HUES64 (cell line): ENCODE measurements at regions not wholly inside any gene's neighbourhood (a gene's known extent, or its start where the extent isn't known, plus 50 kb on each side); places are given as distances from the start of the nearest gene placed in this dataset.

Experiments used
- H3K27ac ChIP-seq: 2 replicates; pipeline ENCODE4 v1.7.0; 2013; ENCODE audit warnings: low read depth, low read length, inconsistent platforms
- H3K27me3 ChIP-seq: 2 replicates; pipeline ENCODE4 v1.6.1; 2013; ENCODE audit warnings: mild to moderate bottlenecking, low read length; ENCODE audit not compliant: insufficient read depth
- H3K36me3 ChIP-seq: 2 replicates; pipeline ENCODE4 v1.6.1; 2013; ENCODE audit warnings: mild to moderate bottlenecking, low read length; ENCODE audit not compliant: insufficient read depth
- H3K4me1 ChIP-seq: 2 replicates; pipeline ENCODE4 v1.6.1; 2013; ENCODE audit warnings: mild to moderate bottlenecking, low read length, moderate library complexity; ENCODE audit not compliant: insufficient read depth
- H3K4me3 ChIP-seq: 2 replicates; pipeline ENCODE4 v1.5.1; 2013; ENCODE audit warnings: mild to moderate bottlenecking, low read length, moderate library complexity
- H3K9ac ChIP-seq: 2 replicates; pipeline ENCODE4 v1.6.1; 2013; ENCODE audit warnings: mild to moderate bottlenecking, low read depth, low read length
- H3K9me3 ChIP-seq: 2 replicates; pipeline ENCODE4 v1.6.1; 2013; ENCODE audit warnings: low read depth, low read length; ENCODE audit not compliant: insufficient read depth
- WGBS: fragments of 150-250, 120-280 bp; methylation state at CpG from one replicate; pipeline ENCODE4 v1.1.7; 2013; ENCODE audit warnings: missing lambda C conversion rate; 5-methylcytosine and 5-hydroxymethylcytosine counted together

DNA sequence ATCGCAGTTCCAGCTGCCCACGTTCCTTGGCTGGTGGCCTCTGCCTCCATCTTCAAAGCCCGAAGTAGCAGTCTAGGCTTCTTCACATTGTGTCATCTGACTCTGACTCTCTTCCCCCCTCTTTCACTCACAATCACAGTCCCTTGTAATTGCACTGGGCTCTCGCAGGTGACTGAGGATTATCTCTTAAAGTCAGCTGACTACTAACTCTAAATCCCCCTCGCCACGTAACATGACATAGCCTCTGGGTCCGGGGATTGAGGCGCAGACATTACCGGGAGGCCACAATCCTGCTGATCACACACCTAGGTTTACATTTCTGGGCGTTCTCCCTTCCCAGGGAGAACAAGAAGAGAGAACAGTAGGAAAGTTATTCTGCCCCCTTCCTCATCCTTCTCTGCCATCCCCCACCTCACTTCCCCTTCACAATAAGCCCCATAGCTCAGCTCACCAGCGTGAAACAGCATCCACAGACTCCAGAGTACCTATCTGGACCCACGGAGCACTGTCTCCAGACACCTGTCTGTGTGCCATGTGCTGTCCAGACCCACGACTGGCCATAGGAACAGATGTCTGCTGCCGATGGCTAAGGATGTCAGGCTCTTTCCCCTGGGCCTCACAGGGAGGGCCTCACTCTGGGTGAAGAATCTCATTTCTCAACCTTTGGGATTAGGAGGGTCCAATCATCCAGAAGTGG is 64.3 kb upstream of the FZD7 start:
- H3K36me3 ChIP-seq: no peaks in the 10 kb centered on the region
- H3K27ac ChIP-seq: no peak overlapping the region
- no peak overlapping the region for H3K9ac ChIP-seq
- H3K9me3 ChIP-seq: no peaks in the 10 kb centered on the region
- H3K4me1 ChIP-seq: peaks cover 32% of the 10 kb centered on the region
- no peak overlapping the region for H3K4me3 ChIP-seq
- no peaks in the 10 kb centered on the region for H3K27me3 ChIP-seq
- WGBS: 89% methylated on average over 14 of the region's 14 CpGs

DNA sequence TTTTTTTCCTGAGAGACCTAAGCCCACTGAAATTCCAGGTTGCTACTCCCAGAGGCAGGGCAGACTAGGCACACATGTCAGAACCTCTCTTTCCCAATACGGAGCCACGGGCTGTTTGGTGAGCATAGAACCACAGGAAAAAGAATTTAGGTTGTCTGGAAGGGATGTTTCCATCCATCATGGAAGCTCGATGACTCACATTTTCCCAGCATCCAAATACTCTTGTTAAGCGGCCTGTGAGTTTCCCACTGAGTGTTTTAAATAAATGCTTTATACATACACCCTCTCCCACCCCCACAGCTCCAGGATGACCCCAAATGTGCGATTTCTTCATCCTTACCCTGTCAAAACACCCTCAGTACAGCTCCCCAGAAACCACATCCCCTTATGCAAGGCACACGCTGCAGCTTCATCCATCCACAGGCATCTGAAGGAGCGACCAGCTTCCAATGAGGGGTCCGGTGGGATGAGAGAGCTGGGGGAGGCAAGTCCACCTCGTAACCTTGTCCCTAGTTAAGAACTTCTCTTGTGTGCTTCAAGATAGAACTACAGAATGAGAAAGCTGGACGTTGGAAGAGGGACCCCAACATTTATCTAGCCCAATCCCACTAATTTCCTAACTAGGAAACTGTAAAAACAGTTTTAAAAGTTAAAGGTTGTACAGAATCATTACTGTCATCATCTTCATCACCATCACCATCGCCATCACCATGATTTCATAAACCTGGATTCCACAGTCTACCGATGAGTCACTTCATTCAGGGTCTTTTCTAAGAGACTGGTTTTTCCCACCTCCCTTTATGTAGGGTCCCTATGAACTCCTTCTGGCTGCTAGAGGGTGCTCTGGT is 63.5 kb upstream of the FZD7 start:
- Histone ChIP-seq H3K4me3 (no peak overlapping the region), H3K27ac (no peak overlapping the region), H3K9ac (no peak overlapping the region), H3K27me3 (no peaks in the 10 kb centered on the region), H3K36me3 (no peaks in the 10 kb centered on the region), H3K4me1 (peaks cover 35% of the 10 kb centered on the region), H3K9me3 (no peaks in the 10 kb centered on the region)
- 81% methylated on average over 12 of the region's 12 CpGs for WGBS

DNA sequence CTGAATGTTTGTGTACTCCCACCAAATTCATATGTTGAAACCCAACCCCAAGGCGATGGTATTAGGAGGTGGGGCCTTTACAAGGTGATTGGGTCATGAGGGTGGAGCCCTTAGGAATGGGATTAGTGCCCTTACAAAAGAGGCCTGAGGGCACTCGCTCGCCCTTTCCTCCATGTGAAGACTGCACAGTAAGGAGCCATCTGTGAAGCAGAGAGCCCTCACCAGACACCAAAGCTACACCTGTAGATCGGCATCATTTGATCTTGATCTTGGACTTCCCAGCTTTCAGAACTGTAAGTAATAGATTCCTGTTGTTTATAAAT is 62.9 kb upstream of the FZD7 start:
- Histone ChIP-seq H3K4me3 (no peak overlapping the region; the same call in 1 of the 2 replicates), H3K27me3 (no peaks in the 10 kb centered on the region), H3K4me1 (peaks cover 38% of the 10 kb centered on the region), H3K9me3 (no peaks in the 10 kb centered on the region), H3K9ac (no peak overlapping the region), H3K27ac (no peak overlapping the region), H3K36me3 (no peaks in the 10 kb centered on the region)
- WGBS: 93% methylated on average over 4 of the region's 4 CpGs

DNA sequence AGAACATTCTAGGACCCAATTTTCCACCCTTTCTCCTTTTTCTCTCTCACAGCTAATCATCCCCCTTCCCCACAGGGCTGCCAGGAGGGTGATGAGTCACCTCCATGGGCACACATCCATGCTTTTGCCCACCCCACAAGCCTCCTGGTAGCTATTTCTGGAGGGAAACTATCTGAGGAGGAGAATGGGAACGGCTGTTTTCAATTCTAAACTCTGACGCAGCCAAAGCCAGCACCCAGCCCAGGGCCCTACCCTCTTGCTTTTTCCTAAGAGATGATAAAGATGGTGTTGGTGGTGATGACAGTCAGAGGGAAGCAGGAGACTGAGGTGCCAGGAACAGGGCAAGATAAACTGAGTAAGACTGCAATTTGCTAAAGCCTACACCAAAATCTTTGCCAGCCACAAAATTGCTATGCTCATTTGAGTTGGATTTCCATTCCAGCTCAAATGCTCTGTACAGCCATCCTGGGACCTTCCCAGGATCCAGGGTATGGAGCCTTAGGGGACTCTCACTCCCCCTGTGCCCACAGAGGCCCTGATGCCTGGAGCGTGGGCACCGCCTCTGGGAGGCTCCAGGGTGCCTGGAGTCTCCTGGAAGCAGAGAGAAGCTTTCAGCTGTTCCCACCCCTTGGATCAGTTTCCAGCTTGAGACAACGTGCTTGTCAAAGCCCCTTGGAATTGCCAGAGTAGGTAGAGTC is 62.0 kb upstream of the FZD7 start:
- Histone ChIP-seq H3K27me3 (no peaks in the 10 kb centered on the region), H3K27ac (peak overlapping the region; percentile 93), H3K36me3 (no peaks in the 10 kb centered on the region), H3K4me1 (peaks cover 41% of the 10 kb centered on the region), H3K4me3 (peak overlapping the region; percentile 39), H3K9me3 (no peaks in the 10 kb centered on the region), H3K9ac (peak overlapping the region; percentile 71)
- 67% methylated on average over 5 of the region's 5 CpGs for WGBS

DNA sequence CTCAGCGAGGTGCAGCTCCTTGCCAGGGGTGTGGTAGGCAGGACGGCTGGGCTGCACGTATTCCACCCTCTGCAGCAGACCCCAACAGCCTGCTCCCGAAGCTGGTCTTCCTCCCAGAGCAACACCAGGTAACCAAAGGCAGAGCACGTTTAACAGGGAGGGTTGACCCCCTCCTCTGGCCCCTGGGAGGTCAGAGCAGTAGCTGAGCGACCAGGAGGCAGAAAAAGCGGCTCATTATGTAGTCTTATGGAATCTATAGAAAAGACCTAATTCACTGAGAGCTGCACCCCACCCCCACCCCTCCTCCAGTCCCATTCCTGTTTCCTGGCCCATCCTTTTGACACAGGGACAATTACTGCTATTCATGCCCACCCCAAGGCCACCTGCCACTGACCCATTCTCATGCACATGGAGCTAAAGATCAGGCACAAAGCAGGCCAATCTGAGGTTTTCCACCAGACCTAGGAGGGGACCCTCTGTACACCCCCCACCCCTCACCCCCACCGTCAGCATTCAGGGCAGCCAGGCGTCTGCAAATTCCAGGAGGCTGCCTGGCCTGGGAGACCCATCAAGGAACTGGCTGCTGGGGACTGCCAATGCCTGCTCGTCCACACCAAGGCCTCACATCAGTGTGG is 60.9 kb upstream of the FZD7 start:
- Histone ChIP-seq H3K27ac (peak overlapping the region; percentile 93), H3K4me3 (peak overlapping the region; percentile 39), H3K9ac (peak overlapping the region; percentile 71), H3K36me3 (no peaks in the 10 kb centered on the region), H3K9me3 (no peaks in the 10 kb centered on the region), H3K27me3 (no peaks in the 10 kb centered on the region), H3K4me1 (peaks cover 46% of the 10 kb centered on the region)
- 14% methylated on average over 10 of the region's 10 CpGs for WGBS

DNA sequence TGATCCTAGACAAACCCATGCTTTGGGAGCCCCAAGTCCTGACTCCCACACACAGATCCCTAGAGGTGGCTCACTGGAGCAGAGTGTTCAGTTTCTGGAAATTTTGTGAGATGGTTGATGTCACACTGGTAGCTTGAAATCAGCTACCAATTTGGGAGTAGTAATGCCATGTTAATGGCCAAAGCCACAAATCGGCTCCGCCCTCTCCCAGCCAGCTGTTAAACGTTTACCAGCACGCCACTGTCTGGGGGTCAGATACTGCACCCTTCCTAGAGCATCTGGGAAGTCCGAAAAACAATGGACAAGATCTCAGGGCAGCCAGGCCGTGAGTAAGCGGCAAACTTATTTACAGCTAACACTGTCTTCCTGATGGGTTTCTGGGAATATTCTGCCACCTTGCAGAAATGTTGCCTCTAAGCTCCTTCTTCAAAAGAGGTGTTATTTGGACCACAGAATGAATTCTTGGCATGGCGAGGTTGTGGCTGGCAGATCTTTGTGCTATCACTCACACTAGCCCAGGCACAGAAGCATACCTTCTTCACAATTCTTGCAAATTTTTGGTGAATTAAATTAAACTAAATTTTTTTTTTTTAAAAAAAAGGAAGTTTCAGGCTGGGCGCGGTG is 60.2 kb upstream of the FZD7 start:
- Histone ChIP-seq H3K9me3 (no peaks in the 10 kb centered on the region), H3K9ac (peak overlapping the region; percentile 45), H3K36me3 (no peaks in the 10 kb centered on the region), H3K4me3 (no peak overlapping the region), H3K4me1 (peaks cover 51% of the 10 kb centered on the region), H3K27me3 (no peaks in the 10 kb centered on the region), H3K27ac (peak overlapping the region; percentile 91)
- WGBS: 74% methylated on average over 10 of the region's 10 CpGs

DNA sequence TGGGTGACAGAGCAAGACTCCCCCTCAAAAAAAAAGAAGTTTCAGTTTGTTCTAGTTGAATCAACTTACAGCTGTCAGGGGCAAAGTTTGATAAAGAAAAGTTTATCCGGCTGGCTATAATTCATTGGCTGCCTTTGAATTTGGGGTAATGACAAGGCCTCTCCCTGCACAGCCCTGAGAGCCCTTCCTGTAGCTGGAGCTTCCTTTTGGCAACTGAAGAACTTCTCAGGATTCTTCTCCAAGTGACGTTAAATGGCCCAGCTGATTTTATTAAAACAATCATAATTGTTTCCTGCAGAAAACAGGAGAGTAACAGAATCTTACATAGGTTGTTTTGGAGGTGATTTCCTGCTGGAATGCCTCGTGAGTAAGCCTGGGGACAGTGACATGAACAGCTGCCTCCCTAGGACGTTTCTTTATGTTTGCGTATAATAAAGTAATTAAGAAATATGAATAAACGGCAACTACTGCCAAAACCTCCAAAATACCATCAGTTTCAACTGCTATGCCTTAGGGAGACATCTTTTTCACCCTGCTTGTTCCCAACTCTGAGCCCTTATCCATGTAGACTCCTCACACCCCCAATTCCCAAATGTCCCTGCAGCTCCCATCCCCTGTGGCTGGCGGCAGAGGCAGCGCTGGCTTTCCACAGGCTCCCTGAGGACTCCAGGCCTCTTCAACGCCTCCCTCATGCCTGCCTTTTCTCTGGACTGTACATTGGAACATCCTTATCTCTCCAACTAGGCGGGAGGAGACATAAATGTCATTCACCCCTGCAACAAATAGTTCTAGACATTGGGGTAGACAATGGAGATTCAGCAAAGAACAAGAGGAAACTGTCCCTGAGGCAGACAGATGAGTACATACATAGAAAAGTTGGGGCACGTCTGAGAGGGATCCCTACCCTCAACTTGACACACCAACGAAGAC is 59.2 kb upstream of the FZD7 start:
- Histone ChIP-seq H3K27me3 (no peaks in the 10 kb centered on the region), H3K4me3 (no peak overlapping the region), H3K9ac (no peak overlapping the region), H3K9me3 (no peaks in the 10 kb centered on the region), H3K27ac (no peak overlapping the region), H3K4me1 (peaks cover 57% of the 10 kb centered on the region), H3K36me3 (no peaks in the 10 kb centered on the region)
- WGBS: 89% methylated on average over 11 of the region's 12 CpGs

DNA sequence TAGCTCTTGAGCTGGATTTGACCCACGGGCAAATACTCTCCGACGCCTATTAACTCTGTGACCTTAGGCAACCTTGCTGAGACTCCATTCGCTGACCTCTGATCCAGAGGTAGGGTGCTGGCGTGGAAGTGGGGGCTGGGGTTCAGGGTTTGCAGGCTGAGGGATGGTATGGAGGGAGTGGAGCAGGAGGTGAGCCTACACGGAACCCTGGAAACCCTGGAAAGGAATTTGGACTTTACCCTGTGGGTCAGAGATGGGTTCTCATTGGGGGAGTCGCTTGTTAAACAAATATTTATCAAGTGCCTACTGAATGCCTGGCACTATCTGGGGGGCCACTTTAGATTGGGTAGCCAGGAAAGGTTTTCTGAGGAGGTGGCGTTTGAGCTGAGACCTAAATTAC is 58.2 kb upstream of the FZD7 start:
- Histone ChIP-seq H3K9ac (no peak overlapping the region), H3K4me3 (no peak overlapping the region), H3K27me3 (no peaks in the 10 kb centered on the region), H3K9me3 (no peaks in the 10 kb centered on the region), H3K4me1 (peaks cover 57% of the 10 kb centered on the region), H3K36me3 (no peaks in the 10 kb centered on the region), H3K27ac (no peak overlapping the region)
- 93% methylated on average over 8 of the region's 8 CpGs for WGBS

DNA sequence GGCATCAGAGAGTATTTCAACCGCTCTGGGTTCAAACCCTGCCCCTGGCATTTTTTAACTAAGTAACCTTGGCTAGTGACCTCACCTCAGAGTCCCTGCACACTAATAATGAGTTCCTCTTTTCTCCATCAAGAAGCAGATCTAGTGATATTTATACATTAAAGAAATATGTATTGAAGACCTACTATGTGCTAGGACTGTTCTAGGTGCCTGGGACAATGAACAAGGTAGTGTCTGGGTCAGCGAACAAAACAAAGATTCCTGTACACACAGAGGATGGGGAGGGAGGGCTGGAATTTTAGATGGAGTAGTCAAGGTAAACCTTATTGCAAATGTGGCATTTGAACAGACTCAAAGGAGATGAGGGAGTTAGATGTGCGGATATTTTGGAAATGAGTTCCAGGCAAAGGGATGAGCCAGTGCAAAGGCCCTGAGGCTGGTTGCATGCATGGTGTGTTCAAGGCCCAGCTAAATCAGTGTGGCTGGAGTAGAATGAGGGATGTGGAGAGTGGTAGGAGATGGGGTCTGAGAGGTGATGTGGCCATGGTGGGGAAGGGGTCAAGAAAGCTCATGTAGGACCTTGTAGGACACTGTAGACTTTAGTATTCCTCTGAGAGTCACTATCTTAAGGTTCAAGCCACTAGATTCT is 57.6 kb upstream of the FZD7 start:
- H3K4me1 ChIP-seq: peaks cover 53% of the 10 kb centered on the region
- H3K9me3 ChIP-seq: no peaks in the 10 kb centered on the region
- H3K36me3 ChIP-seq: no peaks in the 10 kb centered on the region
- H3K27me3 ChIP-seq: no peaks in the 10 kb centered on the region
- WGBS: 90% methylated on average over 3 of the region's 3 CpGs
- no peak overlapping the region for H3K27ac ChIP-seq
- H3K4me3 ChIP-seq: no peak overlapping the region
- H3K9ac ChIP-seq: no peak overlapping the region

DNA sequence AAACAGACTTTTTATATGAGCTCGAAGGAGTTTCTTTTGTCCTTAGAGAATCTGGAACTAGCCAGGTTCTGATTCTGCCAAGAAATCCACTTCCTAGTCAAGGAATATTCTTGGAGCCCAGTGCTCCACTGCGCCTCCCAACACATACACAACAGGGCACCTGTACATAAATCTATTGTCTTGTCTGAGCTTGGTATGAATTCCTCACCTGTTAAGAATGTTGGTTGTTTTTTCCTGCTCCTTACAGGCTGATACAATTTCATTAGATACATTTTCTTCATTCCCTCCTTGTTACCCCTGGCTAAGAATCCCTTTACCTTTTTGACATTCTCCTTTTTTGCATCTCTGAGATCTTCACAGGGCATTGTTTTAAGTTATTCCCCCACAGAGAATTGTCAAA is 56.0 kb upstream of the FZD7 start:
- H3K36me3 ChIP-seq: no peaks in the 10 kb centered on the region
- 42% methylated on average over 2 of the region's 2 CpGs for WGBS
- H3K27me3 ChIP-seq: no peaks in the 10 kb centered on the region
- H3K9ac ChIP-seq: peak overlapping the region; percentile 12; the same call in 1 of the 2 replicates
- H3K27ac ChIP-seq: no peak overlapping the region; the same call in 1 of the 2 replicates
- H3K4me3 ChIP-seq: no peak overlapping the region
- H3K9me3 ChIP-seq: no peaks in the 10 kb centered on the region
- H3K4me1 ChIP-seq: peaks cover 38% of the 10 kb centered on the region
